SK-N-MC (cell line): ENCODE measurements at regions not wholly inside any gene's neighbourhood (a gene's known extent, or its start where the extent isn't known, plus 50 kb on each side); places are given as distances from the start of the nearest gene placed in this dataset.

ENCODE experiments used
- EZH2 ChIP-seq: fragments of 200-600 bp; sonication (generic); IDR thresholded peaks from one replicate; pipeline ENCODE4 v1.6.1; 2017; ENCODE audit warnings: antibody characterized with exemption
- POLR2AphosphoS5 ChIP-seq: IDR thresholded peaks from 2 replicates; pipeline ENCODE4 v1.6.1; 2012; ENCODE audit warnings: mild to moderate bottlenecking, low read depth, low read length, borderline replicate concordance

DNA sequence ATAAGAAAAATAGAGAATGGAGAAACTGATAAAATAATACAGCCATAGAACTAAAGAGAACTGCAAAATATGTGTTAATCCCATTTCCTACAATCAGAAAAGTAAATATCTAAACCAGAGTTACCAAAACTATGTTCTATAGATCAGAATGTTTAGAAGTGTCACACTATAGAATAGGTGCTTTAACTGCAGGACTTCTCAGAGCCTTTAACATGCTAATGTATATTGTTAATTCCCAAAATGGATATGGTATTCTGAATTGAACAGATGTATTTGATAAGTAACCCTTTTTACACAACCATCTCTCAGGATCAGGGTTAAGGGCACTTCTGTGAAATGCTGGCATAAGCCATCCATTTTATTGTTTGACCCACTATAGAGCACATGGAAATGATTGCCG, 200.3 kb downstream of the SHOX2 start:
- TF ChIP-seq POLR2AphosphoS5 (no peak), EZH2 (no peak)
